SK-N-MC (cell line): ENCODE measurements at regions not wholly inside any gene's neighbourhood (a gene's known extent, or its start where the extent isn't known, plus 50 kb on each side); places are given as distances from the start of the nearest gene placed in this dataset.
"Not testable (repeated sequence)": the region's sequence is repeated elsewhere in the genome, so short reads cannot be mapped to it uniquely, and the experiment has no call there.

Experiments
- EZH2 ChIP-seq: fragments of 200-600 bp; sonication (generic); IDR thresholded peaks from one replicate; pipeline ENCODE4 v1.6.1; 2017; ENCODE audit warnings: antibody characterized with exemption
- FOXP2 ChIP-seq: optimal IDR thresholded peaks from 2 replicates; pipeline ENCODE3; 2011; ENCODE audit warnings: mild to moderate bottlenecking, moderate library complexity; ENCODE audit not compliant: insufficient read depth; ENCODE audit errors: extremely low read length, control extremely low read depth
- POLR2AphosphoS5 ChIP-seq: IDR thresholded peaks from 2 replicates; pipeline ENCODE4 v1.6.1; 2012; ENCODE audit warnings: mild to moderate bottlenecking, low read depth, low read length, borderline replicate concordance

DNA sequence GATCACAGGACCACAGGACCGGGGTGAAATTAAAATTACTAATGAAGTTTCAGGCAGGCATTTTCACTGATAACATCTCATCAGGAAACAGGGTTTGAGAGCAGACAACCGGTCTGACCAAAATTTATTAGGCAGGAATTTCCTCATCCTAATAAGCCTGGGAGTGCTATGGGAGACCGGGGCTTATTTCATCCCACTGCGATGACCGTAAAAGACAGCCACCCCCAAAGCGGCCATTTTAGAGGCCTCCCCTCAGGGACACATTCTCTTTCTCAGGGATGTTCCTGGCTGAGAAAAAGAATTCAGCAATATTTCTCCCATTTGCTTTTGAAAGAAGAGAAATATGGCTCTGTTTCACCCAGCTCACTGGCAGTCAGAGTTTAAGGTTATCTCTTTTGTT is 197.2 kb upstream of the MYLIP start:
- TF ChIP-seq POLR2AphosphoS5, EZH2, FOXP2: not testable (repeated sequence)
